SH-SY5Y (cell line): ENCODE measurements at regions not wholly inside any gene's neighbourhood (a gene's known extent, or its start where the extent isn't known, plus 50 kb on each side); places are given as distances from the start of the nearest gene placed in this dataset.

Experiments used
- GATA2 ChIP-seq: IDR thresholded peaks from 2 replicates; pipeline ENCODE4 v1.6.1; 2011; ENCODE audit warnings: mild to moderate bottlenecking, low read depth, low read length
- GATA3 ChIP-seq: IDR thresholded peaks from 2 replicates; pipeline ENCODE4 v1.6.1; 2011; ENCODE audit warnings: low read depth, mild to moderate bottlenecking, low read length, moderate library complexity

DNA sequence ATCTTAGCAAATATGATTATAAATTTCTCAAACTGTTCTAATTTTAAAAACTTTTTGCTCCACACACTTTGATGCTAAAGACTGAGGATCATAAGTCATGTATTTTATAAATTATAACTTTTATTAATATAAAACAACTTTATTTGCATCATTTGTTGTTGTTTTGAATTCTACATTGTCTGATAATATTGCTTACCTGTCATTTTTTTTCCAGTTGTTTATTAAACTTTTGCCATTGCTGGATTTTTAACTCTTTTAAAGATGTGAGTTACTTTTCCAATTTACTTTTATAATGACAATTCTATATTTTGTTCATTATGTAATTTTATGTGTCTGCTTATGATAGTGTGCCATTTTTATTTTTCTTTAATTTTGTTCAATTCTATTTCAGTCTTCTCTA, 2071.2 kb upstream of the C9orf72 start:
- TF ChIP-seq GATA2 (no peak), GATA3 (no peak)
